ENCODE measurements at regions not wholly inside any gene's neighbourhood (a gene's known extent, or its start where the extent isn't known, plus 50 kb on each side); places are given as distances from the start of the nearest gene placed in this dataset.

DNA sequence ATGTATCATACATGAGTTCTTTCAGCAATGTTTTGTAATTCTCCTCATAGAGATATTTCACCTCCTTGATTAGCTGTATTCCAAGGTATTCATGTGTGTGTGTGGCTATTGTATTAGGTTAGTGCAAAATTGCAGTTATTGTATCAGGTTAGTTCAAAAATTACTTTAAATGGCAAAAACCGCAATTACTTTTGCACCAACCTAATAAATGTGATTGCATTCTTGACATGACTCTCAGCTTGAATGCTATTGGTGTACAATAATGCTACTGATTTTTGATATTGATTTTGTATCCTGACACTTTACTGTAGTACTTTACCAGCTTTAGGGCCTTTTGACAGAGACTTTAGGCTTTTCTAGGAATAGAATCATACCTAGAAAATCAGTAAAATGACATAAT lies 297.4 kb downstream of the ZWINT start:
- TF ChIP-seq, protein P1, sequence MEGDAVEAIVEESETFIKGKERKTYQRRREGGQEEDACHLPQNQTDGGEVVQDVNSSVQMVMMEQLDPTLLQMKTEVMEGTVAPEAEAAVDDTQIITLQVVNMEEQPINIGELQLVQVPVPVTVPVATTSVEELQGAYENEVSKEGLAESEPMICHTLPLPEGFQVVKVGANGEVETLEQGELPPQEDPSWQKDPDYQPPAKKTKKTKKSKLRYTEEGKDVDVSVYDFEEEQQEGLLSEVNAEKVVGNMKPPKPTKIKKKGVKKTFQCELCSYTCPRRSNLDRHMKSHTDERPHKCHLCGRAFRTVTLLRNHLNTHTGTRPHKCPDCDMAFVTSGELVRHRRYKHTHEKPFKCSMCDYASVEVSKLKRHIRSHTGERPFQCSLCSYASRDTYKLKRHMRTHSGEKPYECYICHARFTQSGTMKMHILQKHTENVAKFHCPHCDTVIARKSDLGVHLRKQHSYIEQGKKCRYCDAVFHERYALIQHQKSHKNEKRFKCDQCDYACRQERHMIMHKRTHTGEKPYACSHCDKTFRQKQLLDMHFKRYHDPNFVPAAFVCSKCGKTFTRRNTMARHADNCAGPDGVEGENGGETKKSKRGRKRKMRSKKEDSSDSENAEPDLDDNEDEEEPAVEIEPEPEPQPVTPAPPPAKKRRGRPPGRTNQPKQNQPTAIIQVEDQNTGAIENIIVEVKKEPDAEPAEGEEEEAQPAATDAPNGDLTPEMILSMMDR (IDR thresholded peaks at IDR 0.05; ENCODE audit: low read depth, low read length, missing control alignments), result no peak

DNA sequence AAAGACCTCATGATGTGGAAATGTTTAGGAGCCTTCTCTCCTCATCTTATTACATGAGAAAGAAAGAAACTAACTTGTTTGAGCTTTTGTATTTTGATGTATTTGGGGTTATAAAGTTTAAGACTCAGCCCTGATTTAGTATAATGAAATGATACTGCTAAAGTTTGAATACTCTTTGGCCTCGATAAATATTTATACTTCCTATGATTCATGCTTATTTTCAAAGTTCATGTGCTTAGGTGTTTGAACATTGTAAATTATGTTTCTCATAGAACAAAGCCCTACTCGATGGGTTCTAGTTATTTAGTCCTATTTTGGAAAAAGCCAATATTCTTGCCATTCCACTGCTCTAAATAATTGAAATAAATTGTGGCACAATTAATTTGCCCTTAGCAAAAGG lies 303.2 kb downstream of the ZWINT start:
- no peak for DNase-seq (ENCODE audit: extremely low read depth, low read depth)
- TF ChIP-seq, protein P1 (IDR thresholded peaks at IDR 0.05; ENCODE audit: low read depth, low read length, missing control alignments), result no peak

More for the DNA sequence above, 297.4 kb downstream of the ZWINT start:
- DNase-seq (ENCODE audit: extremely low read depth, low read depth), result no peak
- H3K4me3 ChIP-seq (replicated peaks; ENCODE audit: low read depth, low read length), result no peak overlapping the region

DNA sequence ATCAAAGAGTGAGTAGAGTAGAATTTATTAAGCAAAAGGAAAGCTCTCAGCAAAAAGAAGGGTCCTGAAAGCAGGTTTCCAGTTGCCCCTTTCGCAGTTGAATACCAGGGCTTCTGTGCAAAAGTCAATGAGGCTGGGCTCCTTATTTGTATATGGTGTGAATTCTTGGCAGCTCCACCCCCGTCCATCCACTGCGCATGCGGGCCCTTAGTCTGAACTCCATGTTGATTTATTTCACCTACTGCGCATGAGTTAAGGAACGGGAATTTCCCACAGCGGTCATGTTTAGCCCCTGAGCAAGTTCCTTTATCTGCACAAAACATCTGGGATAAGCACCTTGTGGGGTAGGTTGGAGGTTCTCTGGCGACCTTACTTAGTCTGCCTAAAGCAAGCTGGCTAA lies 325.6 kb downstream of the ZWINT start:
- no peak overlapping the region for H3K4me3 ChIP-seq (replicated peaks; ENCODE audit: low read depth, low read length)
- TF ChIP-seq, protein P1 (IDR thresholded peaks at IDR 0.05; ENCODE audit: low read depth, low read length, missing control alignments), result no peak
- no peak for DNase-seq (ENCODE audit: extremely low read depth, low read depth)

More for the DNA sequence above, 303.2 kb downstream of the ZWINT start:
- H3K4me3 ChIP-seq (replicated peaks; ENCODE audit: low read depth, low read length), result no peak overlapping the region

DNA sequence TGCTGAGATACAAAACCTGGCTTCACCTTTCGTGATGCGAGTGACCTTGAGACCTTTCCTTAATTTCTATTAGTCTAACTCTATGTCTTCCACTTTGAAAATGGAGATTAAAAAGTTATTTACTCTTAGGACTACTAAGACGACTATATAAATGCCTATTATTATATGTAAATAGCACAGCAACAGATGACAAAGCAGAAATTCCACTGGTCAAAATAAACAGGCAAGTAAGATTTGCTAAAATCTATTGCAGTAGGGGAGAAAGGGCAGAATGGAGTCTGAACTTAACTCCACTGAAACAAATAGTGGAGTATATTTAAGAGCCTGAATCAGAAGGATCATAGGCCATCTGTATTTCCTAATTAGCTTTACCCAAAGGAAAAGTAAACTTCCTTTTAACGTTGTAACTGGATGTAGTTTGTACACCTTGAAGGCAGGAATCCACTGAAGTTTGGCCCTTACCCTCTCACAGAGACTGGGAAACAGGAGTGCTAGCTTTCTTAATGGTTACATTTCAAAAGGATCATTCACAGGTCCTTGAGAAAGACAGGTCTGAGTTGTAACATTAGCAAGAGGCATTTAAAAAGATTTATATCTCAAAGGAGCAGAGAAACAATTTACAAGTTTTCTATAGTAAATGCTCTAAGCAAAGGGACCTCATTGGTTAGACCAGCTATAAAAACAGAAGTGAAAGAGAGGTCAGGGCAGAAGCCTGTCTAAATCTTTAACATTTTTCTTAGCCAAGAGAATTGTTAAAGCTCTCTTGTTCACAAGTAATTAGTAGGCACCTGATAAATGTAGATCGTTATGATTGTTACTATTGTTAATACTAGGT lies 332.5 kb downstream of the ZWINT start:
- TF ChIP-seq, protein P1 (IDR thresholded peaks at IDR 0.05; ENCODE audit: low read depth, low read length, missing control alignments), result no peak
- no peak for DNase-seq (ENCODE audit: extremely low read depth, low read depth)
- H3K4me3 ChIP-seq (replicated peaks; ENCODE audit: low read depth, low read length), result no peak overlapping the region

DNA sequence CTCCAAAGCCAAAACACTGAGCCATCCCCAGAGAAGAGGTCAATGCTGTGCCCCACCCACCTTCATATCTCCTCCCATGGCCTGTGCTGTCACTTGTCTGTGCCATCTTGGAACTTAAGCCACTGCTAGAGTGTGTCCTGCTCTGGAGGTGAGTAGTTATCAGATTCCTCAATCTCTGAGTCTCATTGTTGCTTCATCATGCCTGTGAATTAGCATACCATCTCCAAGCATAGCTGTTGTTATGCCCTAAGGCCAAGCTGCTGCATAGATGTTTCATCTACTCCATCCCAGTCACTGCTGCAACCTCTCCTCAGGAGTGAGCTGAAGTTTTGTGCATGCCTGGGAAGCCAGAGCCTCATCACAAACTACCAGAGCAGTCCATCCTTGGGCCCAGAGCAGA lies 349.0 kb downstream of the ZWINT start:
- H3K4me3 ChIP-seq (replicated peaks; ENCODE audit: low read depth, low read length), result no peak overlapping the region
- TF ChIP-seq, protein P1 (IDR thresholded peaks at IDR 0.05; ENCODE audit: low read depth, low read length, missing control alignments), result no peak
- DNase-seq (ENCODE audit: extremely low read depth, low read depth), result no peak

DNA sequence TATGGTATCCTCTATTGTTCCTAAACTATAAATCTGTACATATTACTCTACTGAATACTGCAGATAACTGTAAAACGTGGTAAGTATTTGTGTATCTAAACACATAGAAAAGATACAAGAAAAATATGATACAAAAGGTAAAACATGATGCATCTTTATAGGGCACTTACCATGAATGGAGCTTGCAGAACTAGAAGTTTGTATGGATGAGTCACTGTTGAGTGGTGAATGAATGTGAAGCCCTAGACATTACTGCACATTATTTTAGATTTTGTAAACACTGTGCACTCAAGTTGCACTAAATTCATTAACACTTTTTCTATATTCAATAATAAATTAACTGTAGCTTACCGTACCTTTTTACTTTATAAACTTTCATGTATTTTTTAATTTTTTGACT lies 357.5 kb downstream of the ZWINT start:
- TF ChIP-seq, protein P1 (IDR thresholded peaks at IDR 0.05; ENCODE audit: low read depth, low read length, missing control alignments), result no peak
- H3K4me3 ChIP-seq (replicated peaks; ENCODE audit: low read depth, low read length), result no peak overlapping the region
- no peak for DNase-seq (ENCODE audit: extremely low read depth, low read depth)

Data from HFF-Myc (cell line).